ENCODE measurements at regions not wholly inside any gene's neighbourhood (a gene's known extent, or its start where the extent isn't known, plus 50 kb on each side); places are given as distances from the start of the nearest gene placed in this dataset.

DNA sequence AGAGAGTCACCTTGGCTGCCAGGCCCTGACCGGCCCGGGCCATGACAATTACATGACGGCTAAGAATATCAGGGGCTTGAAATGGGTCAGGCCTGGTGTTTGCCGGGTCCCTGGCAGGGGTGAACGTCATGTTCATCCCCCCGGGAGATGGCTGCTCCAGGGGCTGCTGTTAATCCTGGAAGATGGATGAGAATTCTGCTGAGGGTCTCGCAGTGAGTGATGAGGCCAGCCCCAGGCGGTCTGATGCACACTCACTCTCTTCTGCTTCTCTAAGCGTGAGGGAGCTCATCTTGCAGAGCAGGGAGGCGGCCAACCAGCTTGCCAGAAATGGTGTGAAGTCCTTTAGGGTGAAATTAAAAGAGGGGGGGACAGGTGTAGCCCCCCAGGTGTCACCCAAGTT lies 101.3 kb upstream of the ANO1 start:
- DNase-seq: no peak

DNA sequence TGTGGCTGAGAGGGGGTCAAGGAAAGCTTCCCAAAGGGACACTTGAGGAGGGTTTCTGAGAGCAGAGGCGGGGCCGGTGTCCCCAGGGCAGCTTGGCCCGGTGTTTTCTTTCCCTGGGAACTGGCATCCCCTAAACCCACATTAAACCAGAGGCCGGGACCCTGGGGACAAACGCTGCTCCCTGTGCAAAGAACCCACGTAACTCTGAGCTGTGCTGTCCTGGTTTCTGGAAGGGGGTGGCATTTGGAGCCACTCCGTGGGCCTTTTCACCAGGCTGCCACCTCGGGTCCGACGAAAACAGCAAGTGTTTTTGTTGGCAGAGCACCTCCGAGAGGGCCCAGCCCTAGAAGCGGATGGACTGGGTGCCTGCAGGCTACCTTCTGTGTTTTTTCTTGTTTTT lies 100.2 kb upstream of the ANO1 start:
- no peak for DNase-seq

DNA sequence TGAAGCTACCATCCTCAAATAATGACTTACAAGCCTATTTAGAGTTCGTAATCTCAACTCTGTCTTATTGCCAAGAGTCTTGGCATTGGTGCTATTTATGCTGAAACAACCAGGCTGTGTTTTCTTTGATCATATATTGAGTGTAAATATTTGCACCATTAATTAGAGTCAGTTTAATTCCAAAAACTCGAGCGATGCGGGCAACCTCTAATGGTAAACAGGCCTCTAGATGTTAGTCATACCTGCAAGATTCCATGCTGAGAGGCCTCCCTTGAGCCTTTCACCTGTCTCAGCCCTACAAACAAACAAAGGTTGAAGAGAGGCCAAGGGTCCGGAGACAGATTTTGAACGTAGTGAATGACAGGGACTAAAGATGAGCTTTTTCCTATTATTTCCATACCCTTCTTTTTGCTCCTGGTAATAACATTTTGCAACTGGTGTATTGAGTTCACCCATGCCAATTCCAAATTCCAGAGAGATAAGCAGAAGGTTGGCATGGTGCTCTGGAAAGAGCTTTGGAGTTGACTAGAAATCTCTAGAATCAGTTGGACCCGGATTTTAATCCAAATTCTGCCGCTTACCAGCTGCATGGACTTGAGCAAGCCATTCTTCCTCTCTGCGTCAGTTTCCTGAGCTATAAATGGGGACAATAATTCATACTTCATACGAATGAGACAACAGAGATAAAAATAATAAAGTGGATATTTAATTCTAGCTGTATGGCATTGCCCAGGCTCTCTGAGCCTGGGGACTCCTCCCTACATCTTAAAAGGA lies 99.1 kb upstream of the ANO1 start:
- DNase-seq: no peak

DNA sequence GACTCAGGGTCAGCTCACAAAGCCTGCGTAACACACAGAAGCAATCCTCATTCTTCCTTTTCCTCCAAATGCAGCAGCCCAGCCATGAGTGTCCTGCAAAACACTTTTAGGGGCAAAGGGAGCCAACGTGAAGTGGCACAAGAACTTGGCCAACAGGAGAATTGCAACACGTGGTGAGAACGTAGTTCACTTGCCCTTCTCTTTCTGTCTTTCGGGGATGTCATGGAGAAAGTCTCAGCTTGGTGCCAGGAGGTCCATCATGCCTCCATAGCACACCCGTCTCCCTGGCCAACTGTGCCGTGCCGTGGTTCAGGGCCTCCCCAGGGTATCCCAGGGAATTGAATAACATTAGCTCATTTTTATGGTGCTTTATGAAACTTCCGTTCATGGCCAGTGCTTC lies 98.5 kb upstream of the ANO1 start:
- no peak for DNase-seq

DNA sequence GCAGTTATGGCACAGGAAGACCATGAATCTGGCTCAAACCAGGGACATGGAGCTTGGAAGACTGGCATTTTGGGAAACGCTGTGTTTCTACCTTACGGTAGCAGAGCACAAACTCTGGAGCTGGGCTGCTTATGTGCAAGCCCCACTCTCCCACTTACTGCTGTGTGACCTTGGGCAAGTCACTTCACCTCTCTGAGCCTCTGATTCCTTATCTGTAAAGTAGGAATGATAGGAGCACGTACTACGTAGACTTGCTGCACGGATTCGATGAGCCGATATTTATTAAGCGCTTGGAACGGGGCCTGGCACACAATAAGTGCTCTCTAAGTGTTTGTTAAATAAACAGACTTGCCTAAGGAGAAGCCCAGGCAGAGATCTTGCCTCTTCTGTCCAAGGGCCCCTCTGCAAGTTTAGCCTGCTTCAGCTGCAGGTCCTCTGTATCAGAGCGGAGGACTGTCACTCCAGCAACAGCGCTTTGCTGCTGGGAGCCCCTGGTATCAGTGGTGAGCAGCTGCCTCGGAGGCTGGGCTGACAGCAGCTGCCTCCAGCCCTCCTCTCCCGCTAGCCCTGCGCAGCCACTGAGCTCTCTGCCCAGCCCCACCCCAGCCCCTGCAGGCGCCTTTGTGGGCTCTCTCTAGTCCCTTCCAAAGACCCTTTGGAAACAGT lies 96.9 kb upstream of the ANO1 start:
- no peak for DNase-seq

DNA sequence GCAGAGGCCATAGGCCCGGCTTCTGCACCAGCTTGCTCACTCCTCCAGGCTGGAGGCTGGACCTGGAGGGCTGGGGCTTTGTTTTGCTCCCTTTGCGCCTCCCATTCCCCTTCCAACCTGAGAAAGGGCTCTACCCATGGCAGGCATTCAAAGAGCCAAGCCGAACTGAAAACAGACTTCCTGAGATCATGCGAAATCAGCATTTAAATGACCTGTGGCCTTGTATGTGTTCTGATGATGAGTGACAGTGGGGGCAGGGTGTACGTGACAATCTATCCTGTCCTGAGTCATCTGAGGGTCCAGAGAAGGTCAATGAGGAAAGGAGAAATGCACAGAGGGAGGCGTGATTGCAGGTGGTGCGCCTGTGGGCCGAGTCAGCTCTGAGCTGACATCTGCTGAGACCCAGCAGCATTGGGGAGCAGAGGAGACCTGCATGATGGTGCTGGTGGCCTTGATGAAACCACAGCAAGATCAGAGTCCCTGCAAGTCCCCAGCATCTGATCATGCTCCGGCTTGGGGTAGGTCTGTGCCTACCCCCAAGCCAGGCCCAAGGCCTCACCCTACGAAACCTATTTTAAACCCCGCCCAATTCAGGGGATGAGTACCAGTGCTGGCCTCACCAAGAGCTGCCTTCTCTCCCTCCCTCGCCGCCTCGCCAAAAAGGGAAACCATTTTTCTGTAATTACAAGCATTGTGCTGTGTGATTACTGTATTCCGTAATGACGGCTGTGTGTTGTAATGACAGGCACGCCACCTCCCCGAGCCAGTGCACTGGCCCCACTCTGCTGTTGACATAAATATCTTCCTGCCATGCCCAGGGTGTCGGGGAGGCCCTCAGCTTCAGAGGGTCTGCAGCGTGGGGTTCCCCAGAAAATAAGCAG lies 95.2 kb upstream of the ANO1 start:
- no peak for DNase-seq

DNA sequence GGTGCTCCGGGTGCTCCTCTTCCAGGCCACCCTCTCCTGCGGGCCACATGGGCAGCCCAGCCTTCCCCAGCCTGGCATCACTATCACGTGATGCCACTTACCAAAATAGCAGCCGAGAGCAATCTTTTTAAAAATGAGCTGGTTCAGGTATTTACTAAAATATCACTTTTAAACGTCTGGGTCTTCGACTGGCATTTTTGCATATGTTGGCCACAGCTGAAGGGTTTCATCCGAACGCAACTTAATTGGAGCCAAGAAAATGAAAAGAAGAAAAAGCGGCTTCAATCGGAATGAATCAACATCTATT lies 94.6 kb upstream of the ANO1 start:
- no peak for DNase-seq

DNA sequence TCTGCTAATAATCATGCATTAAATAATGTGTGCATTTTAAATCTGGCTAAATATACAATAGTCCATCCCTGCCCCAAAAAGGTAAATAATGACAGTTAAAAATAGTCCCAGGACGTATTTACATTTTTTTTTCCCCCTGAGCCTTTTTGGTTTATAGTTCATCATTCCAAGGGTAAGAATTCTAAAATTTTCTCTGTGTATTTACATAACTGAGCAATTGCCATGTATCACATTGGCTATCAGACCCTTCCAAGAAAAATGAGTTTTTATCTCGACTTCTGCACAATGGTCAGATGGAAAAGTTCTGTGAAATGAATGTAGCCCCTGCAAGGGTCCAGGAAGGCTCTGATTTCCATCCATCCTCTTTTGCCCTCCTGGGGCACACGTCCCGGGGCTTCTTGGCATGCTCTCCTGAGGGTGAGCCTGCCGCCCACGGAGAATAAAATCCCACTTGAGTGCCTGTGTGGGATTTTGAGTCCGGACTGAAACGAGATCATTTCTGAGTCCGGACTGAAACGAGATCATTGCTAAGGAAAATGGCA lies 94.1 kb upstream of the ANO1 start:
- DNase-seq: no peak

DNA sequence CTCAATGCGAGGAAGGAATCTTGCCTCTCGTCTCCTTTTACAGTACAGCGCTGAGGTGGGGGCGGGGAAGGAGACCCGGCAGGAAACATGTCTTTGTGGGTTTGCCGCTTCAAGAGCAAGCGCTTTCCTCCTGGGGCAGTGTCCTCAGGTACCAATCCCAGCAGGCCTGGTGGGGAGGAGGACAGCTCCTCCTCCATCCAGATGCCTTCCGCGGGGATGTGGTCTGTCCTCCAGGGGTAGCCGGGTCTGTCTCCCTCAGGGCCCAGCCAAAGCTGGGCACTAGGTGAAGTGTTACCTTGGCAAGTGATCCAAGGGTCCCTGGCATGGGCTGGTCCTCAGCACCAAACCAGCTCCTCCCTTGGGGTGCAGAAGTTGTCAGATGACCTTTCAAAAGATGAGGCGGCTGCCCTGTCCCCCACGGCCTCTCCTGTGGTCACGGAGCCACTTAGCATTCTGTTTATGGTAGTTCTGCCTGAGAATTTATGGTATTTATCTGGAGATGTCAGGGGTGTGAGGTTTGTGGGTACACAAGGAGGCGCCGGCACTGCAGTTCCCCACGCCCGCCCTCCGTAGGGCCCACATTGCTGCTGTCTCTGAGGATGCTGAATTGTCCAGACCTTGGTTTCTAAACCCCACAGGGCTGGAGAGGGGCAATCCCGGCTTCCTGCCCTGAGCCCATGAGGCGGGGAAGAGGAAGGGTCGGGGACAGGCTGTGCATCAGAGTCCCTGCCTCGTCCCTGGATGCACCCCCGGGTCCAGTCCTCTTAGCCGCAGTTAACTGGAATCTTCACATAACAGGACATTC lies 93.5 kb upstream of the ANO1 start:
- DNase-seq: no peak

DNA sequence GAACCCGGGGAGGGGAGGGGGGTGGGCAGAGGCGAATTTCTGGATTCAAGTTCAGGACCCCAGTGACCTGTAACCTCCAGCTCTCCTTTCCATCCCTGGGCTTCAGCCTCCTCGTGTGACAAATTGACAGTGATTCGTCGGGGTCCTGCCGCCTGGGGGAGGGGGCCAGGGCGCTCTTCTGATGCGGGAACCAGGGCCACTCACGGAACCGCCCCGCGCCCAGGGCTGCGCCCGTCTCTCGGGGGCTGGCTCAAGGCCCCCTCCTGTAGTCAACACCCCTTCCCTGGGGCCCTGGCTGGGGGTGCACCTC lies 92.8 kb upstream of the ANO1 start:
- no peak for DNase-seq

DNA sequence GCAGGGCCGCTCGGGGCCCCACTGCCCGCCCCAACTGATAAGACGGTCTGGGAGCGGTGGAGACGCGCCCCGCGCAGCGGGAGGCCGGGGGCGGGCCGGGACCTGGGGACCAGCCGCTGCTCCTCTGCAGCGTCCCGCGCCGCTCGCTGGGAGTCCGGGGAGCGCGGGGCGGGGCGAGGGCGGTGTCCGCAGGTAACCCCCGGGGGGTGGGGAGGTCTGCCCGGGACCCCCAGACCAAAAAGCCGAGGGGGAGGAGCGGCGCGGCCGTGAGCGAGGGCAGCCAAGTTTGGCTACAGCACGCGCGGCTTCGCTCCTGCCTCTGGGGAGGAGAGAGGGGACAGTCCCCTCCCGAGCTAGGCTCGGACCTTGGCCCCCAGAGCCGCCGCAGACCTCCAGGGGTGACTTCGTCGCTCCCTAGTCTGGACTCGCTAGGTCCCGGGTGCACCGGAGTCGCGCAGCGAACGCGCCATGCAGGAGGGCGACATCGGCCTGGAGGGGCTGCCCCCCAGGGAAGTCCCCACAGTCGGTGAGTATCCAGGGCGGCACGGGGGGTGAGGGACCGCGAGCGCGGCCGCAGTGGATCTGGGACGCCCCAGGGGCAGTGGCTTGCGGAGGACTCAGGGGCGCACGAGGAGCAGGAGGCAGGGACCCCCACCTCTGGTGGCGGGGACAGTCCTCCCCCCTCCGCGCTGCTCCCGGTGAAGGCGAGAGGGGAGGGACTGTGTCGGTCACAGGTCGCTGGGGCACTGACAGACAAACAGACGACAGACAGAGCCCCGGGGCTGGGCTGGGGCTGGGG lies 92.3 kb upstream of the ANO1 start:
- DNase-seq: no peak

DNA sequence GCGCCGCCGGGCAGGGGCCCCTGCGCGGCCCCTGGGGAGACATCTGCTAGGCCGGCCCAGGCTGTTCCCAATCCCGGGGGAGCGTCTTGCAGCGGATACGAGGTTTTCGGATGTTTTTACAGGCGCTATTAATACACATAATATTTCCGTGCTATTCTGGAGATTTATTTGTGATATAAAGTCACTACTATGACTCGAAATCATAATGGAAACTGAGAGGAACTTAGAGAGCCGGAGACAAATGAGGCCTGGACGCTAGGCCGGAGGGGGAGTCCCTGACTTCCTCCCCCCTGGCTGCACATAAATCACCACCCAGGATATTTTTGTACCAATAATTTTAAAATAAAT lies 91.7 kb upstream of the ANO1 start:
- no peak for DNase-seq

DNA sequence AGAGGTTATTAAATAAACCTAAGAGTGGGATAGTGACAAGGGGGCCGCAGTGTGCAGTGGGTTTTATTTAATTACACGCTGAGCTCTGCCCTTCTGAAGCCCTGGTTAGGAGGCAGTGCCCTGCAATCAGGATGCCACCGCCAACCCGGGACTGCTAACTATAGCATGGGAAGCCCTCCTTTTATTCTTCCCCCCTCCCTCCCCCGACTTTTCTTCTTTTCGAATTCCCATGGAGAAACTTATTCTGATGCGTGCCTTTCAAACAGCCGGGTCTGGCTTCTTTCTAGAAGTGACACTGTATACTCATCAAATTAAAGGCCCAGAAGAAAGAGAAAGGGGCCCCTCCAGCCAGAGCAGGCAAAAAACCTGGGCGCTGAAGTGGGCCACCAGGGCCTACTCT lies 91.3 kb upstream of the ANO1 start:
- DNase-seq: no peak

DNA sequence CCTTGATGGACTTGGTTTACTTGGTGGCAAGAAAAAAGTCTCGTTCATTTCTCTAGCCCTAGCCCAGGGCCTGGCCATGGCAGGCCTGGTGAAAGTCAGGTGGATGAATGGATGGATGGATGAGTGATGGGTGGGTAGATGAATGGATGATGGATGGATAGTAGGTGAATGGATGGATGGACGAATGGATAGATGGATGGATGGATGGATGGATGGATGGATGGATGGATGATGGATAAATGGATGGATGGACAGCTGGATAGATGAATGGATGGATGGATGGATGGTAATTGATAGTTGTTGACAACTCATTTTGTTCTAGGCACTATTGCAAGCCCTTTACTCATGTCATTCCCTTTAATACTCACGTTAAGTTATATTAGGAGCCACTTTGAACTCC lies 86.1 kb upstream of the ANO1 start:
- DNase-seq: no peak

DNA sequence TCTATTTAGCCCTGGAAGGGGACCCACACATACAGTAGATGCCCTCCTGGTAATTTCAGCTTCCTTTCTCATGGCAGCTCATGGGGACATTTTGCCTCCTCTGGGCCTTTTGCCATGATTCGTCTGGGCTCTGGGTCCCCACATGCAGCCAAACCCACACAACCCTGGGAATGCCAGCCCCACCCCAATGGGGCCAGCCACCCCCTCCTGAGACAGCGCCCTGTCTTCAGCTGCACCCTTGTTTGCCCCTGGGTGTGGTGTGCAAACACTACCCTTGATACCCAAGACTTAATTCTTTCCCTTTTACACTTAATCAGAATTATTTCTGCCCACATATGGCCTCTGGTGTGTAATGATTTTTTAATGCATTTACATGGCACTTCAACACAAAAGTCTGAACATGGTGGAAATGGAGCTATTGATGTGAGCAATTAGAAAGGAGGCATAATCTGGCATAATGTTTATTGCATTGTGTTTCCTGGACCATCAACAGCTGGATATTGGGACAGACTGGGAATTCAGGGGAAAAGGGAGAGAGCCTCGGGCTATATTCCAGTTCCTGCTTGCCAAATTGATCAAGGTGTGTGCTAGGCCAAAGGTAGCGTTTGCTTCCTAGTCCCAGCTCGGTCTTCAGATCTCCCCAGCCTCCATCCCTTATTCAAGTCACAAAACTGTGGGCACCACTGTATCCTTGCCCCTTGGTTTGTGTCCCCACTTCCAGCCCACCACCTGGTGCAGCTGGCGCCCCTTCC lies 85.0 kb upstream of the ANO1 start:
- DNase-seq: no peak

DNA sequence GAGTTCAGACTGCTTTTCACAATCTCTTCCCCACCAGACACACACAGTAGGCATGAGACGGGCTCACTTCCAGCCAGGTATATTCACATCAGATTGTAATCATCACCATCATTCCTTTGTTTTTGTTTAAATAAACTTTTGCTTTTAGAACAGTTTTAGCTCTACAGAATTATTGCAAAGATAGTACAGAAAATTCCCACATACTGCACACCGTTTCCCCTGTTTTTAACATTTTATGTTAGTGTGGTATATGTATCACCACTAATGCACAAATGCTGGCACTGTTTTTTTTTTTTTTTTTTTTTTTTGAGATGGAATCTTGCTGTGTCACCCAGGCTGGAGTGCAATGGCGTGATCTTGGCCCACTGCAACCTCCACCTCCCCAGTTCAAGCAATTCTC lies 83.3 kb upstream of the ANO1 start:
- no peak for DNase-seq

DNA sequence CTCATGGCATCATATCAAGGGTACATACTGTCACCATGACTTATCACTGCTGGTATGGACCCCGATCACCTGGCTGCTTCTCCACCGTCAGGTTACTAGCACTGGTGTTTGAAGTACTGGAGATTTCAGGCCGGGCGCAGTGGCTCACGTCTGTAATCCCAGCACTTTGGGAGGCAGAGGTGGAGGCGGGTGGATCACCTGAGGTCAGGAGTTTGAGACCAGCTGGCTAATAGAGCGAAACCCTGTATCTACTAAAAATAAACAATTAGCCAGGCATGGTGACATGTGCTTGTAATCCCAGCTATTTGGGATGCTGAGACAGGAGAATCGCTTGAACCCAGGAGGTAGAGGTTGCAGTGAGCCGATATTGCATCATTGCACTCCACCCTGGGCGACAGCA lies 82.4 kb upstream of the ANO1 start:
- no peak for DNase-seq

DNA sequence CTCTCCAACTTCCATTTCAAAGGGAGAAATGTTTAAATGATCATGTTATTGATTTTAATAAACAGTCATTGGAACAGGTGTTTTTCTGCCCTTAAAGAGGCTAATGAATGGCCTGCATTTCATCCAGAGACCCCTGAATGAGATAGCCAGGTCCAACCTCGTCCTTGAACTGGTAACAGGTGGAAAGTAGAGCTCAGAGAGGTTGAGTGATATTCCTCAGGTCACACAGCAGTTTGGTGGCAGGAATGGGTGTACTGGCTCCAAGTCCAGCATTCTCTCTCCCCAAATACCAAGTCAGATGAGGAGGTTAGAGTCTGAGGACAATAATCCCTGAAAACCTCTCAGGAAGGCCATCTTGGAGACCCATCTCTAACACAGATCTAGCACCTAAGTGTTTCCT lies 81.7 kb upstream of the ANO1 start:
- DNase-seq: no peak

DNA sequence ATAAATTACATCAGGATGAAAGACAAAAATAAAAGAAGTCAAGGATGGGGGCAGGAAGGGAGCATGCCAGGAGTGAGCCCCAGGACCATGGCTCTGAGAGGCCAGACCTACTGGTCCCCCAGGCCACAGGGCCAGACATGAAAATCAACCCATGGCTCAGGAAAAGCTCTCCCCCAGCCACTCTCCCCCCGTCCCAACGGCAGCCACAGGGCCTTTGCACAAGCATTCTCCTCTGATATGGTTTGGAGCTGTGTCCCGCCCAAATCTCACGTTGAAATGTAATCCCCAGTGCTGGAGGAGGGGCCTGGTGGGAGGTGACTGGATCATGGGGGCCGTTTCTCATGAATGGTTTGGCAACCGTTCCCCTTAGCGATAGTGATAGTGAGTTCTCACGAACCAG lies 80.8 kb upstream of the ANO1 start:
- DNase-seq: no peak

DNA sequence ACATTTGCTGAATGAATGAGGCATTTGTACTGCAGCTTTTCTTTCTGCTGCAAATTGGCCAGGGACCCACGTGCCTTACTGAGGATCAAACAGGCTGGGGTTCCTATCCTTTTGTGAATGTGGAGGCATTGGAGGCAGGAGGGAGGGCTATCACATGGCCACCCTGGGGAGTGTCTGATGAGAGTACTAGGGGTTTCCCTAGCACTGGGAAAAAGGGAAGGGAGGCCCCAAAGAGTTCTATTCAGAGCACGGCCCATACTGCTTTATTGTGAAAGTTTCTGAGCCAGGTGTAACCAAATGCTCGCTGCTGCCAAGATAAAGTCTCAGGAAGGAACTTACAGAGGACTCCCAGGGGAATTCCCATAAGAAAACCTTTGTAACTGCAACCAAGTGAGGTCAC lies 78.4 kb upstream of the ANO1 start:
- DNase-seq: no peak

DNA sequence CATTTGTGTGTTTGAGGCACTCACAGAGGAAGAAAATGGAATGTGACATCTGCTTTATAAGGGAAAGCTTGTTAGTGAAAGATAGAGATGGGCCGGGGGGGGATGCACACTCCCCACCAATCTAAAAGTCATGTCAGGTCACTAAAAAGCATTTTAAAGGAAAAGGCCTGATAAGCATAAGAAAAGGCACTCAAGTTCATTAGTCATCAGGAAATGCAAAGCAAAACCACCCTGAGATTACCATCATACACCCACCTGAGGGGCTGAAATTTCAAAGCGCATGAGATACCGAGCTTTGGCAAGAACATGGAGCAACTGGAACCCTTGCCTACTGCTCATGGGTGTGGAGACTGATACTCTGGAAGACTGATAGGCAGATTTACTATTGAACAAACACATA lies 77.9 kb upstream of the ANO1 start:
- no peak for DNase-seq

DNA sequence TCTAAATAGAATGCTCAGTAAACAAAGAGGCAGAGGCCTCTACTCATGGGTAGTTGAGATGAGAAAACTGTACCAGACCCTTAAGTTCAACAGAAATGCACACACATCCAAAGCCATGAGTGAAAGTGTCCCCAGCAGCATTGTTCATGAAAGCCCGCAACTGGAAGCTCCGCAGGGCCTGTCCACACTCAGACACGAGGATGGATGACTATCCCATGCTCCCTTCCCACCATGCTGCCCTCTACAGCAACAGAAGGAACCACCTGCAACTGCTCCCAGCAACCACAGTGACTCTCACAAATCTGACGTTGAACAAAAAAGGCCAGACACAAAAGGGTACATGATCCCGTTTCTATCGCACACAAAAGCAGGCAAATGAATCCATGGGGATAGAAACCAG lies 76.9 kb upstream of the ANO1 start:
- no peak for DNase-seq

Measured in stimulated activated CD4-positive, alpha-beta T cell treated with anti-CD3 and anti-CD28 coated beads, Interleukin-4, amount 100 ng/mL, for 4 hours (primary cell).